Mesenchymal stem cell (in vitro differentiated cells and primary cell): ENCODE measurements at regions not wholly inside any gene's neighbourhood (a gene's known extent, or its start where the extent isn't known, plus 50 kb on each side); places are given as distances from the start of the nearest gene placed in this dataset.

Experiments used
- DNase-seq: peaks from one replicate; pipeline ENCODE4 v3.0.0-alpha.2; 2013
- H2AFZ ChIP-seq: one replicate; pipeline ENCODE4 v1.6.1; 2013; ENCODE audit warnings: low read depth, mild to moderate bottlenecking, control low read depth, inconsistent platforms, low read length, moderate library complexity
- H2AK5ac ChIP-seq: 2 replicates; pipeline ENCODE4 v1.6.1; 2013; ENCODE audit warnings: low read length, moderate library complexity, mild to moderate bottlenecking, inconsistent platforms; ENCODE audit not compliant: severe bottlenecking
- H2BK120ac ChIP-seq: one replicate; pipeline ENCODE4 v1.6.1; 2013; ENCODE audit warnings: low read depth, mild to moderate bottlenecking, inconsistent platforms, low read length, moderate library complexity
- H2BK12ac ChIP-seq, 2 experiments: one replicate each; pipeline ENCODE4 v1.6.1; 2013; ENCODE audit warnings: inconsistent platforms in 2 of 2, low read length in 2 of 2, mild to moderate bottlenecking in 2 of 2, moderate library complexity in 2 of 2, control low read depth in 1 of 2
- H2BK15ac ChIP-seq: one replicate; pipeline ENCODE4 v1.6.1; 2013; ENCODE audit warnings: mild to moderate bottlenecking, low read depth, inconsistent platforms; ENCODE audit not compliant: poor library complexity, severe bottlenecking
- H2BK5ac ChIP-seq: 2 replicates; pipeline ENCODE4 v1.6.1; 2013; ENCODE audit warnings: low read depth, mild to moderate bottlenecking, low read length, control low read depth, inconsistent platforms; ENCODE audit not compliant: poor library complexity, severe bottlenecking
- H3K14ac ChIP-seq, 2 experiments: one replicate each; pipeline ENCODE4 v1.6.1; 2013; ENCODE audit warnings: inconsistent platforms in 2 of 2, low read length in 2 of 2, control low read depth in 1 of 2, mild to moderate bottlenecking in 1 of 2, moderate library complexity in 1 of 2
- H3K18ac ChIP-seq, 2 experiments: one replicate each; pipeline ENCODE4 v1.6.1; 2013; ENCODE audit warnings: inconsistent platforms in 2 of 2, low read length in 2 of 2, control low read depth in 1 of 2, low read depth in 1 of 2, mild to moderate bottlenecking in 1 of 2
- H3K23ac ChIP-seq, 2 experiments: one replicate each; pipeline ENCODE4 v1.6.1; 2013; ENCODE audit warnings: inconsistent platforms in 2 of 2, low read length in 2 of 2, mild to moderate bottlenecking in 2 of 2, moderate library complexity in 2 of 2, control low read depth in 1 of 2
- H3K27ac ChIP-seq: 2 replicates; pipeline ENCODE4 v1.5.1; 2013; ENCODE audit warnings: mild to moderate bottlenecking, moderate library complexity, low read length, control low read depth, inconsistent platforms; ENCODE audit not compliant: poor library complexity, severe bottlenecking
- H3K27me3 ChIP-seq, 2 experiments: 2 replicates each; pipeline versions ENCODE4 v1.6.1 to v1.7.0; 2013; ENCODE audit warnings: low read length in 2 of 2, mild to moderate bottlenecking in 2 of 2, moderate library complexity in 2 of 2, control low read depth in 1 of 2, inconsistent platforms in 1 of 2; ENCODE audit not compliant: control insufficient read depth in 1 of 2, insufficient read depth in 1 of 2
- H3K36me3 ChIP-seq, 2 experiments: 2 replicates each; pipeline versions ENCODE4 v1.6.1 to v1.7.0; 2013; ENCODE audit warnings: low read length in 2 of 2, control low read depth in 1 of 2, inconsistent platforms in 1 of 2, low read depth in 1 of 2, mild to moderate bottlenecking in 1 of 2; ENCODE audit not compliant: insufficient read depth in 2 of 2, control insufficient read depth in 1 of 2
- H3K4ac ChIP-seq, 2 experiments: one replicate each; pipeline ENCODE4 v1.6.1; 2013; ENCODE audit warnings: inconsistent platforms in 2 of 2, low read length in 2 of 2, mild to moderate bottlenecking in 2 of 2, moderate library complexity in 2 of 2, control low read depth in 1 of 2, low read depth in 1 of 2
- H3K4me1 ChIP-seq: 2 replicates; pipeline ENCODE4 v1.6.1; 2013; ENCODE audit warnings: low read depth, low read length, control low read depth; ENCODE audit not compliant: control insufficient read depth, insufficient read depth
- H3K4me2 ChIP-seq: 2 replicates; pipeline ENCODE4 v1.6.1; 2013; ENCODE audit warnings: low read length, mild to moderate bottlenecking, inconsistent platforms; ENCODE audit not compliant: poor library complexity, severe bottlenecking
- H3K4me3 ChIP-seq, 2 experiments: 2 replicates each; pipeline versions ENCODE4 v1.5.1 to v1.7.0; 2013; ENCODE audit warnings: low read length in 2 of 2, mild to moderate bottlenecking in 2 of 2, control low read depth in 1 of 2, low read depth in 1 of 2; ENCODE audit not compliant: insufficient read depth in 1 of 2
- H3K79me1 ChIP-seq: replicated peaks from 2 replicates; pipeline ENCODE4 v1.6.1; 2013; ENCODE audit warnings: mild to moderate bottlenecking, control low read depth, low read length, inconsistent platforms; ENCODE audit not compliant: poor library complexity, severe bottlenecking
- H3K9ac ChIP-seq: 2 replicates; pipeline ENCODE4 v1.7.0; 2013; ENCODE audit warnings: mild to moderate bottlenecking, low read length, moderate library complexity
- H3K9me3 ChIP-seq: 2 replicates; pipeline ENCODE4 v1.7.0; 2013; ENCODE audit warnings: mild to moderate bottlenecking, low read length; ENCODE audit not compliant: control insufficient read depth
- H4K8ac ChIP-seq: one replicate; pipeline ENCODE4 v1.6.1; 2013; ENCODE audit warnings: inconsistent platforms, mild to moderate bottlenecking, low read length, moderate library complexity
- H4K91ac ChIP-seq: one replicate; pipeline ENCODE4 v1.6.1; 2013; ENCODE audit warnings: mild to moderate bottlenecking, low read length, inconsistent platforms
- WGBS: methylation state at CpG from one replicate; pipeline ENCODE4 v1.1.7; 2013; ENCODE audit warnings: mixed read lengths; 5-methylcytosine and 5-hydroxymethylcytosine counted together

GRCh38 chr5:18069790-18070189, 435.5 kb downstream of the TAF11L14 start:
- no peak for DNase-seq
- Histone ChIP-seq H3K36me3 (no peaks in the 10 kb centered on the region), H3K27ac (no peak overlapping the region), H3K4me2 (no peak overlapping the region), H2AK5ac (no peak overlapping the region), H2AFZ (no peak overlapping the region), H2BK5ac (no peak overlapping the region), H3K23ac (no peak overlapping the region), H3K9ac (no peak overlapping the region), H3K9me3 (no peaks in the 10 kb centered on the region), H4K8ac (no peak overlapping the region), H2BK12ac (no peak overlapping the region), H3K18ac (no peak overlapping the region), H4K91ac (no peak overlapping the region), H3K4ac (no peak overlapping the region), H3K27me3 (no peaks in the 10 kb centered on the region), H3K4me3 (no peak overlapping the region), H2BK120ac (no peak overlapping the region), H3K4me1 (no peaks in the 10 kb centered on the region), H3K79me1 (no peaks in the 10 kb centered on the region), H3K14ac (no peak overlapping the region), H2BK15ac (no peak overlapping the region)
- no CpG with 5 or more reads among the region's 2 CpGs for WGBS

DNA sequence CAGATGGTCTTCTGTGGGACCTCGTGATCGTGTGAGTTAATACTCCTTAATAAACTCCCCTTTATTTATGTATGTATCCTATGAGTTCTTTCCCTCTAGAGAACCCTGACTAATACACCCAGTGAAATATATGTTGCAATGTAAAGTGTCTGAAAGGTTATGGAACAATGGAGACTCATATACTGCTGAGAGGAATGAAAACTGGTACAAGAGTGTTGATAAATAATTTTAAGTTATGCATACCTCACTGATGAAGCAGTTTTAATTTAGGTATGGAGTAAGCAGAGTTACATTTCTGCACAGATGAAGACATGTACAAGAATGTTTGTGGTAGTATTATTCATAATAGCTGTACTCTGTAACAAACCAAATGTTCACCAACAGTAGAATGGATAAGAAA, 438.3 kb downstream of the TAF11L14 start:
- H2AFZ ChIP-seq = no peak overlapping the region
- no peak overlapping the region for H3K23ac ChIP-seq
- H3K27me3 ChIP-seq = no peaks in the 10 kb centered on the region
- H4K8ac ChIP-seq = no peak overlapping the region
- DNase-seq = no peak
- no peak overlapping the region for H3K4me3 ChIP-seq
- H3K9me3 ChIP-seq = no peaks in the 10 kb centered on the region
- no peaks in the 10 kb centered on the region for H3K4me1 ChIP-seq
- H3K79me1 ChIP-seq = no peaks in the 10 kb centered on the region
- no peak overlapping the region for H2BK12ac ChIP-seq
- no peak overlapping the region for H2BK5ac ChIP-seq
- no peak overlapping the region for H3K4ac ChIP-seq
- no CpG with 5 or more reads among the region's 2 CpGs for WGBS
- no peak overlapping the region for H2BK120ac ChIP-seq
- no peak overlapping the region for H2BK15ac ChIP-seq
- no peak overlapping the region for H3K27ac ChIP-seq
- no peak overlapping the region for H2AK5ac ChIP-seq
- H3K4me2 ChIP-seq = no peak overlapping the region
- H3K9ac ChIP-seq = no peak overlapping the region
- H3K14ac ChIP-seq = no peak overlapping the region
- H3K18ac ChIP-seq = no peak overlapping the region
- no peak overlapping the region for H4K91ac ChIP-seq
- H3K36me3 ChIP-seq = no peaks in the 10 kb centered on the region

GRCh38 chr5:18074961-18075360, 440.7 kb downstream of the TAF11L14 start:
- H3K27ac ChIP-seq = no peak overlapping the region
- no peak overlapping the region for H3K4ac ChIP-seq
- peaks cover 3% of the 10 kb centered on the region for H3K9me3 ChIP-seq
- no peak overlapping the region for H2AFZ ChIP-seq
- 10% methylated on average over 2 of the region's 3 CpGs for WGBS
- no peak overlapping the region for H3K9ac ChIP-seq
- H2BK12ac ChIP-seq = no peak overlapping the region
- no peaks in the 10 kb centered on the region for H3K79me1 ChIP-seq
- no peak overlapping the region for H4K91ac ChIP-seq
- no peak for DNase-seq
- H3K4me3 ChIP-seq = no peak overlapping the region
- no peak overlapping the region for H3K18ac ChIP-seq
- H3K23ac ChIP-seq = no peak overlapping the region
- no peaks in the 10 kb centered on the region for H3K4me1 ChIP-seq
- H3K4me2 ChIP-seq = no peak overlapping the region
- H2BK15ac ChIP-seq = no peak overlapping the region
- no peaks in the 10 kb centered on the region for H3K27me3 ChIP-seq
- H3K14ac ChIP-seq = no peak overlapping the region
- H4K8ac ChIP-seq = no peak overlapping the region
- H2BK120ac ChIP-seq = no peak overlapping the region
- H2BK5ac ChIP-seq = no peak overlapping the region
- H3K36me3 ChIP-seq = no peaks in the 10 kb centered on the region
- H2AK5ac ChIP-seq = no peak overlapping the region

- Histone ChIP-seq H3K36me3 (no peaks in the 10 kb centered on the region), H3K23ac (no peak overlapping the region), H2BK12ac (no peak overlapping the region), H3K4me3 (no peak overlapping the region), H3K4me1 (no peaks in the 10 kb centered on the region), H3K4ac (no peak overlapping the region), H3K4me2 (no peak overlapping the region), H2BK120ac (no peak overlapping the region), H3K14ac (no peak overlapping the region), H3K9me3 (peaks cover 3% of the 10 kb centered on the region), H3K27me3 (no peaks in the 10 kb centered on the region), H4K91ac (no peak overlapping the region), H3K18ac (no peak overlapping the region), H2BK15ac (no peak overlapping the region), H2BK5ac (no peak overlapping the region), H4K8ac (no peak overlapping the region), H3K27ac (no peak overlapping the region), H3K79me1 (no peaks in the 10 kb centered on the region), H2AFZ (no peak overlapping the region), H2AK5ac (no peak overlapping the region), H3K9ac (no peak overlapping the region)
- no peak for DNase-seq
Measured at GRCh38 chr5:18078157-18078556, 443.9 kb downstream of the TAF11L14 start.
